Testis (tissue), 2 donors: ENCODE measurements at regions not wholly inside any gene's neighbourhood (a gene's known extent, or its start where the extent isn't known, plus 50 kb on each side); places are given as distances from the start of the nearest gene placed in this dataset.

Experiments
- DNase-seq: peaks from one replicate; pipeline ENCODE4 v3.0.0-alpha.2; 2019
- H3K27ac ChIP-seq, 2 donors: fragments of 200-600 bp; sonication (generic); one replicate each; pipeline ENCODE4 v1.5.1; 2019
- H3K27me3 ChIP-seq: fragments of 200-600 bp; sonication (generic); one replicate; pipeline ENCODE4 v1.5.1; 2019
- H3K36me3 ChIP-seq: fragments of 200-600 bp; sonication (generic); one replicate; pipeline ENCODE4 v1.5.1; 2017; ENCODE audit warnings: low read depth; ENCODE audit errors: missing control alignments
- H3K4me1 ChIP-seq: fragments of 200-600 bp; sonication (generic); one replicate; pipeline ENCODE4 v1.5.1; 2019
- H3K4me3 ChIP-seq, 2 donors: fragments of 200-600 bp; sonication (generic); one replicate each; pipeline ENCODE4 v1.5.1; 2017 to 2019
- H3K9me3 ChIP-seq: fragments of 200-600 bp; sonication (generic); one replicate; pipeline ENCODE4 v1.5.1; 2017
- POLR2A ChIP-seq: fragments of 450-650 bp; IDR thresholded peaks from one replicate; pipeline ENCODE4 v1.6.1; 2017; ENCODE audit warnings: antibody characterized with exemption, mild to moderate bottlenecking, moderate library complexity
- WGBS, 2 donors: methylation state at CpG; one replicate each; pipeline ENCODE4 v1.1.5; 2018; 5-methylcytosine and 5-hydroxymethylcytosine counted together
- intact Hi-C: fragments of 100-400 bp; cut with DNase I; formaldehyde crosslinking; loops from one replicate; pipeline ENCODE4 v1.15.1; 2023; ENCODE audit warnings: low total_unique reads
- TF ChIP-seq, protein P1 (sequence below), 3 experiments: fragments of 450-650 bp in 2 of 3; fragments of 200-600 bp in 1 of 3; sonication (generic) in 1 of 3; IDR thresholded peaks; one replicate each; pipeline ENCODE4 v1.5.1; 2016 to 2019; ENCODE audit warnings: antibody characterized with exemption in 3 of 3, mild to moderate bottlenecking in 2 of 3, moderate library complexity in 1 of 3

DNA sequence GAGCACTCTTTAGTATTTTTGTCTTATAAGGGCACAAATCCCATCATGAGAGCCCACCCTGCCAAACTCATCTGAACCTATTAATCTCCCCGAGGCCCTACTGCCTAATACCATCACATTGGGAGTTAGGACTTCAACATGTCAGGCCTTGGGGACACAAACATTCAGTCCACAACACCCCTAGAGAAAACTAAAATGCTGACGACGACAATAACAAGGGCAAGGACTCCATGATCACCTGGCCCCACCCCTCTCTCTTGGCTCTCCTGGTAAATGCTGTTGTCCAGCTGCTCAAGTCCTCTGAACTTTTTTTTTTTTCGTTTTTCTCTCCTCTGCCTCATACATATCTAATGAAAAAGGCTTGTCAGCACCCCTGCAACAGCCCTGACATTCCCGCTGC lies 118.8 kb upstream of the MKI67 start:
- TF ChIP-seq, protein P1, sequence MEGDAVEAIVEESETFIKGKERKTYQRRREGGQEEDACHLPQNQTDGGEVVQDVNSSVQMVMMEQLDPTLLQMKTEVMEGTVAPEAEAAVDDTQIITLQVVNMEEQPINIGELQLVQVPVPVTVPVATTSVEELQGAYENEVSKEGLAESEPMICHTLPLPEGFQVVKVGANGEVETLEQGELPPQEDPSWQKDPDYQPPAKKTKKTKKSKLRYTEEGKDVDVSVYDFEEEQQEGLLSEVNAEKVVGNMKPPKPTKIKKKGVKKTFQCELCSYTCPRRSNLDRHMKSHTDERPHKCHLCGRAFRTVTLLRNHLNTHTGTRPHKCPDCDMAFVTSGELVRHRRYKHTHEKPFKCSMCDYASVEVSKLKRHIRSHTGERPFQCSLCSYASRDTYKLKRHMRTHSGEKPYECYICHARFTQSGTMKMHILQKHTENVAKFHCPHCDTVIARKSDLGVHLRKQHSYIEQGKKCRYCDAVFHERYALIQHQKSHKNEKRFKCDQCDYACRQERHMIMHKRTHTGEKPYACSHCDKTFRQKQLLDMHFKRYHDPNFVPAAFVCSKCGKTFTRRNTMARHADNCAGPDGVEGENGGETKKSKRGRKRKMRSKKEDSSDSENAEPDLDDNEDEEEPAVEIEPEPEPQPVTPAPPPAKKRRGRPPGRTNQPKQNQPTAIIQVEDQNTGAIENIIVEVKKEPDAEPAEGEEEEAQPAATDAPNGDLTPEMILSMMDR (IDR thresholded peaks at IDR 0.05), result no peak
- TF ChIP-seq POLR2A, result no peak
- Histone ChIP-seq H3K27me3 (no peaks in the 10 kb centered on the region), H3K36me3 (no peaks in the 10 kb centered on the region), H3K4me1 (no peaks in the 10 kb centered on the region), H3K27ac (no peak overlapping the region), H3K9me3 (no peaks in the 10 kb centered on the region), H3K4me3 (no peak overlapping the region)
- WGBS, 2 donors, result 85 to 86% methylated on average over 5 of the region's 5 CpGs
- intact Hi-C loops, result no loop called here
- no peak for DNase-seq

DNA sequence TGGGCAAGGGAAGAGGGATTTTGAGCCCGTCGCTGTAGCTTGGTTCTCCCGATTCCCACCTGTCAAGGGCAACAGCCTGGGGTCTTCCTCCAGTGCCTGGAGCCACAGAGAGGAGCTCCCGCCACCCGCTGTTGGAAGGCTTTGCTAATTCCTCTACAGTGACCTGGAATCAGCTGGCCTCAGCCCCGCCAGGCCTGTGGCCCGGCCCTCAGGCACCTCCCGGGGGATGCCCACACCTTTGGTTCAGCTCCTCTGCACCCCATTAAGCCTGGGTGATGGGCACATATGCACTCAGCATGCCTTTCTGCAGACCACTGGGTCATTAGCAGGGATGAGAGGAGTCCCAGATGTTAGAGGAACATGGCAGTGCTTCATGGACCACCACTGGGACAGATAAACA lies 121.4 kb upstream of the MKI67 start:
- intact Hi-C loops, result no loop called here
- no peaks in the 10 kb centered on the region for H3K36me3 ChIP-seq
- no peak overlapping the region for H3K4me3 ChIP-seq
- H3K4me1 ChIP-seq, result no peaks in the 10 kb centered on the region
- no peaks in the 10 kb centered on the region for H3K27me3 ChIP-seq
- 84 to 93% methylated on average over 5 to 8 of the region's 8 CpGs for WGBS, 2 donors
- no peak for DNase-seq
- H3K27ac ChIP-seq, result no peak overlapping the region
- no peaks in the 10 kb centered on the region for H3K9me3 ChIP-seq
- TF ChIP-seq POLR2A, result no peak
- TF ChIP-seq, protein P1 (IDR thresholded peaks at IDR 0.05), result no peak

DNA sequence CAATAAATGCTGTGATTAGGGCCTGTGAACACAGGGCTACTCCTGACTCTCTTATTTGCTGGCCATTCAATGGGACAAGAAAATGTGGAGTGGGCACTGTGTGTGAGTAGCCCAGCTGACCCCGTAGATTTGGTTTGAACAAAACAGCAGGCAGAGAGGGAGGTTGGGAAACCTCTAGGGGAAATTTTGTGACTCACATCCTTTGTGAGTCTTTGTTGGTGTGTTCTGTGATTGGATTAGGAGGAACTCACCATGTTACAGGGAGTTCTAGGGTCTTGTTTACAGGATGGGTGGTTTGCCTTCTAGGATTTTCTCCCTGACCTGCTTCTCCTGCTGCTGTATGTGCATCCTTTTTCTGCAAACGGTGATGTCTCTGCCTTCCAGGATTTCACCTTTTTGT lies 128.3 kb upstream of the MKI67 start:
- TF ChIP-seq POLR2A, result no peak
- TF ChIP-seq, protein P1 (IDR thresholded peaks at IDR 0.05), result no peak
- H3K36me3 ChIP-seq, result no peaks in the 10 kb centered on the region
- no peak overlapping the region for H3K4me3 ChIP-seq
- no peak for DNase-seq
- no peaks in the 10 kb centered on the region for H3K4me1 ChIP-seq
- no peaks in the 10 kb centered on the region for H3K9me3 ChIP-seq
- no peaks in the 10 kb centered on the region for H3K27me3 ChIP-seq
- no peak overlapping the region for H3K27ac ChIP-seq
- intact Hi-C loops, result no loop called here
- 74 to 82% methylated on average over 2 of the region's 2 CpGs for WGBS, 2 donors

DNA sequence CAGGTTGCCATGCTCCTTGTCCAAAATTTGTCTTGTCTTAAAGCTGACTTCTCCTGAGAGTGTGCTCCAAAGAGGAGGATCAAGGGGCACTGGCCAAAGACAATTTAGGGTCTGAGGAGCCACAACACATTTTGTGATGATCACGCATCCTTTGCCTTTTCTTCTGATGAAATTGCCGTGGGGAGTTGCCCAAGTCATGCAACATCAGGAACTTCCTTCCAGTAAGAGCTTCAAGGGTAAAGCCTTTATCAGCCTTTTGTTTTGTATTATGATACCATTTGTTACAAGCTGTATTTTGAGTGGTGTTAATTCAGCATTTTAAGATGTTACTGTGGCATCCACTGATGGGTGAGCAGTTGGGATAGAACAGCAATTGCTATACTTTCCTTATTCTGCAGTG lies 131.2 kb upstream of the MKI67 start:
- intact Hi-C loops, result no loop called here
- 64 to 79% methylated on average over 2 of the region's 2 CpGs for WGBS, 2 donors
- H3K9me3 ChIP-seq, result no peaks in the 10 kb centered on the region
- TF ChIP-seq, protein P1 (IDR thresholded peaks at IDR 0.05), result no peak
- no peak for TF ChIP-seq POLR2A
- H3K27ac ChIP-seq, result no peak overlapping the region
- H3K4me3 ChIP-seq, result no peak overlapping the region
- H3K36me3 ChIP-seq, result no peaks in the 10 kb centered on the region
- no peak for DNase-seq
- no peaks in the 10 kb centered on the region for H3K27me3 ChIP-seq
- H3K4me1 ChIP-seq, result no peaks in the 10 kb centered on the region

DNA sequence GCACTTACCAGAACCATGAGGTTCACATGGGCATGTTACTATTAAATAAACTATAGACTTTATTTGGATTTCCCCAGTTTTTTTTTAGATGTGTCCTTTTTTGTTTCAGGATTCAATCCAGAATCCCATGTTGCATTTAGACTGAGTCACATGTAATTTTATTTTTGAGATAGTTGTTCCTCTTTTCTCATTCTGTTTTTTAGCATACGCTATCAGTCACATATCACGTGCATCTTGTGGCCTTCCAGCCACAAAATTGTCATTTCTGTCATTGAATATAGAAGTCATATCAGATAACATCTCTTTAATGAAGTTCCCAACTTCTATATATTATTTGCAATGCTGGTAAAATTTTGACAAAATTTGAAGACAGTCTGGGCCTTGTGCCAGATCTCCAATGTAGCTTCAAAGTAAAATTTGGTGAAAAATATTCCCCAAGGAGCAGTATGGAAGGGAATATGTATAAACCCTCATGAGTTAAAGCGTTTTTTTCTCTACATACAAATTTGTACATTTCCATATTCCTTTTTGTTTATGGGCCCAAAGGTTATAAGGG lies 132.3 kb upstream of the MKI67 start:
- Histone ChIP-seq H3K36me3 (no peaks in the 10 kb centered on the region), H3K9me3 (no peaks in the 10 kb centered on the region), H3K4me3 (no peak overlapping the region), H3K4me1 (no peaks in the 10 kb centered on the region), H3K27me3 (no peaks in the 10 kb centered on the region), H3K27ac (no peak overlapping the region)
- DNase-seq, result no peak
- intact Hi-C loops, result no loop called here
- no peak for TF ChIP-seq POLR2A
- TF ChIP-seq, protein P1 (IDR thresholded peaks at IDR 0.05), result no peak
- WGBS, 2 donors, result 81 to 84% methylated on average over 3 of the region's 3 CpGs
